HG03175 (cell line): ENCODE measurements at regions not wholly inside any gene's neighbourhood (a gene's known extent, or its start where the extent isn't known, plus 50 kb on each side); places are given as distances from the start of the nearest gene placed in this dataset.

Experiments used
- ATAC-seq: cut with Tn5 transposase; IDR thresholded peaks from one replicate; pipeline ENCODE4 v1.9.1; 2021; ENCODE audit warnings: mild to moderate bottlenecking, moderate library complexity; ENCODE audit not compliant: unreplicated experiment

GRCh38 chr7:16978358-16979244 is 96.8 kb upstream of the AGR3 start:
- no peak for ATAC-seq

- no peak for ATAC-seq
These were observed 98.8 kb upstream of the AGR3 start for GRCh38 chr7:16980539-16980938.

GRCh38 chr7:16982640-16983350 is 101.0 kb upstream of the AGR3 start:
- peak; percentile 48 for ATAC-seq

GRCh38 chr7:16984375-16984774 is 102.6 kb upstream of the AGR3 start:
- no peak for ATAC-seq

- ATAC-seq = no peak
These were observed 103.8 kb upstream of the AGR3 start for GRCh38 chr7:16985621-16986020.

GRCh38 chr7:16986755-16987154 is 105.0 kb upstream of the AGR3 start:
- no peak for ATAC-seq

- ATAC-seq = no peak
These were observed 108.1 kb upstream of the AGR3 start for GRCh38 chr7:16989811-16990413.

GRCh38 chr7:16991551-16991950 is 109.8 kb upstream of the AGR3 start:
- ATAC-seq = no peak

- no peak for ATAC-seq
These were observed 111.8 kb upstream of the AGR3 start for GRCh38 chr7:16993543-16993942.

- ATAC-seq = no peak
These were observed 116.8 kb upstream of the AGR3 start for GRCh38 chr7:16998481-16999051.

- ATAC-seq = no peak
These were observed 117.9 kb upstream of the AGR3 start for GRCh38 chr7:16999541-17000267.

- ATAC-seq = no peak
These were observed 123.5 kb upstream of the AGR3 start for GRCh38 chr7:17005271-17005670.

GRCh38 chr7:17007841-17008240 is 126.1 kb upstream of the AGR3 start:
- no peak for ATAC-seq

- no peak for ATAC-seq
These were observed 127.4 kb upstream of the AGR3 start for GRCh38 chr7:17009007-17009719.

- ATAC-seq = no peak
These were observed 128.2 kb upstream of the AGR3 start for GRCh38 chr7:17009933-17010332.

GRCh38 chr7:17010637-17011300 is 129.0 kb upstream of the AGR3 start:
- ATAC-seq = no peak

- no peak for ATAC-seq
These were observed 131.4 kb upstream of the AGR3 start for GRCh38 chr7:17013204-17013603.

GRCh38 chr7:17014686-17015085 is 132.9 kb upstream of the AGR3 start:
- ATAC-seq = no peak

GRCh38 chr7:17015598-17016031 is 133.8 kb upstream of the AGR3 start:
- ATAC-seq = no peak
